SU-DHL-6 (cell line): ENCODE measurements at regions not wholly inside any gene's neighbourhood (a gene's known extent, or its start where the extent isn't known, plus 50 kb on each side); places are given as distances from the start of the nearest gene placed in this dataset.

ENCODE experiments used
- CTCF ChIP-seq: fragments of 200-600 bp; sonication (generic); IDR thresholded peaks from one replicate; pipeline ENCODE4 v1.5.1; 2017; ENCODE audit warnings: antibody characterized with exemption, mild to moderate bottlenecking, low read length, moderate library complexity; ENCODE audit not compliant: insufficient read depth, poor library complexity, severe bottlenecking
- EZH2phosphoT487 ChIP-seq: fragments of 200-600 bp; sonication (generic), shearing (Covaris generic); conservative IDR thresholded peaks from 2 replicates; pipeline ENCODE4 v1.6.1; 2018; ENCODE audit warnings: mild to moderate bottlenecking, antibody characterized with exemption, low read length, moderate library complexity, mixed read lengths

GRCh38 chr4:11730545-11730944, 301.9 kb upstream of the HS3ST1 start:
- TF ChIP-seq CTCF (no peak), EZH2phosphoT487 (no peak)
